HG03378 (cell line): ENCODE measurements at regions not wholly inside any gene's neighbourhood (a gene's known extent, or its start where the extent isn't known, plus 50 kb on each side); places are given as distances from the start of the nearest gene placed in this dataset.
"Not testable (repeated sequence)": the region's sequence is repeated elsewhere in the genome, so short reads cannot be mapped to it uniquely, and the experiment has no call there.

Experiments
- ATAC-seq: cut with Tn5 transposase; IDR thresholded peaks from one replicate; pipeline ENCODE4 v1.9.1; 2021; ENCODE audit warnings: mild to moderate bottlenecking, moderate library complexity; ENCODE audit not compliant: unreplicated experiment

DNA sequence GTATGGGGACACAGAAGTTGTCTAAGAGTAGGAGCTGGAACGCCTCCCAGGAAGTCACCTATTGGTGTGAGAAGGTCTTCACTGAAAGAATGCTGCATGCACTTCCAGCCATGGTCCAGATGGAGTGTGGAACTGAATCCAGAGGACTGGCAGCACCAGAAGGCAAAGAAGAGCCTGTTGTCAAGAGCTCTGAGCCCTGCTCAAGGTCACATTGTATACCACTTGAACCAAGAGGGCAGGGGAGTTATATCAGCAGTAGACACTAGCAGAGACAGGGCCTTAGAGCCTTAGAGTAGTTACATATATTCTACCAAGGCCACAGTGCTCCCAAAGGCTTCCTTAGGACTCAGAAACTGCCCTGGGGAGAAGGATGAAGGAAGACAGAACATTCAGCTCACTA is 130.8 kb upstream of the POC5 start:
- no peak for ATAC-seq

DNA sequence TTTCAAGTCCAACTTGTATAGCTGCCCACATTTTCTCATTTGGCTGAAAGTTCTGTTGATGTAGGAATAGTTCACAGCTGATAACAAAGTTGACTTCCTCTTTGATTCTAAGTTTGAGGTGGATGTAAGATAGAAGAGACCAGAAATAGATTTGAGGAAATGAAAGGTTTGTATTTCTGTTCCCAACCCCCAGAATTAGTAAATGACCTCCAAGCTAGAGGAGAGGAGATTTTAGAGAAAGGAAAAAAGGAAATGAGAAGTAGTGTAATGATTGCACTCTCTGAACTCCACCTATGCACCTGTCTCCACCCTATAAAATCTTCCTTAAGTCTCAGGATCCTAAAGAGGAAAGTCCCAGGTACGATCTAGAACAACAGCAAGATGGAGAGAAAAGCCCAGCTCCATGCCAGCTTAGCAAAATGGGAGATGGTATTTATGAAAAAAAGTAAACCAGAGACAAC is 130.4 kb upstream of the POC5 start:
- ATAC-seq = peak; percentile 95

DNA sequence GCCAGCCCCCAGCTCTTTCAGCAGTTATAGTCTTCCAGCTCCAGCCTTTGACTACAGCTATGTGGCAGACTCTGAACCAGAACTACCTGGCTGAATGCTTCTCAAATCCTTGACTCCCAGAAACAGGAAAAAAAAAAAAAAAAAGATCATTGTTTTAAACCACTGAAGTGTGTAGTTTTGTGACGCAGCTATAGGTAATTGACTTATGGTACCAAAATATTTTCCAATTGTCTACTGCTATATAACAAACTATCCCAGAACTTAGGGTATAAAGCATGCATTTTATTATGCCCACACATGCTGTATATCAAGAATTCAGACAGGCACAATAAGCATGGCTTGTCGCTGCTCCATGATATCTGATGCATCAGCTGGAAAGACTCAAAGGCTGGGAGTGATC is 127.1 kb upstream of the POC5 start:
- ATAC-seq = no peak

DNA sequence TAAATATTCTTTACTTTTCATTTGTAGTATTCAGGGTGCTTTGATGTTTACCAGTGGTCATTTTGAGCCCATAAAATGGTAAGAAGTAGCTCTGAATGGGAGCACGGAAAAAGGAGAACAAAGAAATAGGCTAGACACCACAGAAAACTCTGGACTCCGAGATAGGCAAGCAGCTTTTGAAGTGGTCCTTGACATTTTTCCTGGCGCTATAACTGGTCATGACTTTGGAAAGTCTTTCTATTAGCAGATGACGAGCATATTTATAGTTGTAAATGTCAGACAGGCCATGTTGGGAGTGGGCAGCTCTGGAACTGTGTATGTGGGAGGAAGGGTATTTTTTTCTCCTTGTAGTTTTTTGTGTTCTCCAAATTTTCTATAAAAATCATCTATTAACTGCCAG is 126.1 kb upstream of the POC5 start:
- no peak for ATAC-seq

DNA sequence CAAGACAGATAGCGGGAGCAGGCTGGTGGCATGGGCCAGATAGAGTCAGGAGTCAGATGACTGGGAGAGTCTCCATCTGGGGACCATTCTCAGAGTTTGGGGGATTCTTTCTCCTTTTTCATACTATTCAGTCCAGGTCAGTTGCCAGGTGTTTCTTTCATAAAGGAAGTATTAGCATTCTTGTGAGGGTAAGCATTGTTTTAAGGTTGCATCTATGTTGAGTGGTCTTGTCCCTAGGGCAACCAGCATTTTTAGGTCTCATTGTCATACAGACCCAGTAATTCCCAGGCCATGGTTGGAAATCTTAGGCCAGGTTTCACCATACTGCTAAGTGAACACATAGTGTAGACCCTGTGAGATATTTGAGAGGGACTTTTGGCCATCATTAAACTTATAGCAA is 122.3 kb upstream of the POC5 start:
- ATAC-seq = no peak

DNA sequence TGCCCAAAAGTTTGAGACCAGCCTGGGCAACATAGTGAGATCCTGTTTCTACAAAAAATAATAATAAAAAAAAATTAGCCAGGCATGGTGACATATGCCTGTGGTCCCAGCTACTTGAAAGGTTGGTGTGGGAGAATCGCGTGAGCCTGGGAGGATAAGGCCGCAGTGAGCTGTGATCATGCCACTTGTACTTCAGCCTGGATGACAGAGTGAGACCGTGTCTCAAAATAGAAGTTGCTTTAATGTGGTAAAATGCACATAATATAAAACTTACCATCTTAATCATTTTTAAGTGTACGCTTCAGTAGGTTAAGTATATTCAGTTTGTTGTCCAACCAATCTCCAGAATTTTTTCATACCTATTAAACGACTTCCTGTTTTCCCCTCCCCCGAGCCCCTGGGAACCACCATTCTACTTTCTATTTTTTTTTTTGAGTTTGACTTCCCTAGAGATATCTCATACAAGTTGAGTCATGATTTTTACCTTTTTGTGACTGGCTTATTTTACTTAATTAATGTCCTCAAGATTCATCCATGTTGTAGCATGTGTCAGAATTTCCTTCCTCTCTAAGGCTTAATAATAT is 120.1 kb upstream of the POC5 start:
- no peak for ATAC-seq

DNA sequence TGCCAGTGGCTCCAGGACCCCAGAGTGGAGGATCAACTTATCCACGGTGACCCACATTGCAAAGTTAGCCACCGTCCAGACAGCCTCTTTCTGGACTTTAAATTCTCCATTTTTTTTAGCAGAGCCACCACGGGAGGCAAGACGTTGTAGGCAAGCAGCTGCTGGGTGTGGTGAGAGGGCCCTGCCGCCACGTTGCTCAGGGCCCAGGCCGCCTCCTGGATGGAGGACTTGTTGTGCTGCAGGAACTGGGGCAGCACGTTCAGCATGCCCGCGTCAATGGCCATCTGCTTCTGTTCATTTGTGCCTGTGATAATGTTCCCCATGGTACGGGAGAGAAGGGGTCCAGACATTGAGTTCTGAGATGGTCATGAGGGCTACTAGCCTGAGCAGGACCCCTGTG is 114.3 kb upstream of the POC5 start:
- no peak for ATAC-seq

DNA sequence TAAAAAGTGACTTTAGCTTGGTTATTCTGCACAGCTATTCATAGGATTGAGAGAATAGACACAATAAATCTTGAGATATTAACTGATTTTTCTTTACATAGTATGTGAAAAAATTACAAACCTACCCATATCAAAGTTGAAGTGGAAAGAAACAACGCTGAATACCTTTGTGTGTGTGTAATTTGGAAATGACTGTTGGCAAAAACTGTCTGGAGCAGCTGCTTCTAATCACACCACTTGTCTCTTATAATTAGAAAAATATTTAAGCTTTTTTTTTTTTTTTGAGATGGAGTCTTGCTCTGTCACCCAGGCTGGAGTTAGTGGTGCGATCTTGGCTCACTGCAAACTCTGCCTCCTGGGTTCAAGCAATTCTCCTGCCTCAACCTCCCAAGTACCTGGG is 110.8 kb upstream of the POC5 start:
- no peak for ATAC-seq

DNA sequence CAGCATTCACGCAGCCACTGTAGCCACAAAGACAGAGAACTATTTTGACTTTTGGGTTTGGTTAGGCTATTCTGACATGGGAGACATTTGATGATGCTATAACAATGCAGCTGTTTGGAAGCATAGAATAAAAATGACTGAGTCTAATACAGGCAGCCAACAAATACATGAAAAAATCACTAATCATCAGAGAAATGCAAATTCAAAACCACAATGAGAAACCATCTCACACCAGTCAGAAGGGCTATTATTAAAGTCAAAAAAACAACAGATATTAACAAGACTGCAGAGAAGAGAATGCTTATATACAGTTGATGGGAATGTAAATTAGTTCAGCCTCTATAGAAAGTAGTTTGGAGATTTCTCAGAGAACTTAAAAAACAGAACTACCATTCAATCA is 107.1 kb upstream of the POC5 start:
- no peak for ATAC-seq

DNA sequence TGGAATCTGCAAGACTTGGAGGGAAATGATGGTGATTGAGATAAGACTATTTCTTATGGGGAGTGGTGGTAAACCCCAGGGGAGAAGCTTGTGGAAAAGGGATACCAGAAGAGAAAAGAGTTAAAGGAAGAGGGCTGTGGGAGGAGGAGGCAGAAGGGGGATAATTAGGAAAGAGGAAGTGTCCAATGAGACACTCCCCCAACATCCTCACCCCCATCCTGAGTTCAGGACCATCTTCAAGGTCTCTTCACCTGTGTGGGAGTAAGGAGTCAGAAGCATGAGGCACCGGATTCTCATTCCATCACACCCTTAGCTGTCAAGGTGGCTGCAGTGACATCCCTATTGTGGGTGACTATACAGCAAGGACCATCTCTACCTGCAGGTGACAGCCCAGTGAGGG is 106.6 kb upstream of the POC5 start:
- ATAC-seq = no peak

DNA sequence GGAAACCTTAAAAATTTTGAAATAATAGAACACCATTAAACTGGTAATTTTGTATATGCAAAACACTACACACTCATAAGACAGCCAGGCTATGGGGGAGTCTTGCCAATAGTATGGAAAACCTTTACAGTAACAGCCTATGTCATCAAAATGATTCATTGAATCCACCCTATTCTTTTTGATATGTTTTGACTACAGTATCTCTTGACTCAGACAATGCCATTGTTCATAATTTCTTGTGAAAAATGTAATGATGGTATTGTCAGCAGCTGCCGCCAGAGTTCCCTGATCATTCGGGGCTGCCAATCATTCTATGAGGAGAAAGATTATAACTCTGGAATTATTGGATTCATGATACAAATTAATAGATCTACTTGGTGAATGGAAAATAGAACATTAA is 101.4 kb upstream of the POC5 start:
- ATAC-seq = no peak

DNA sequence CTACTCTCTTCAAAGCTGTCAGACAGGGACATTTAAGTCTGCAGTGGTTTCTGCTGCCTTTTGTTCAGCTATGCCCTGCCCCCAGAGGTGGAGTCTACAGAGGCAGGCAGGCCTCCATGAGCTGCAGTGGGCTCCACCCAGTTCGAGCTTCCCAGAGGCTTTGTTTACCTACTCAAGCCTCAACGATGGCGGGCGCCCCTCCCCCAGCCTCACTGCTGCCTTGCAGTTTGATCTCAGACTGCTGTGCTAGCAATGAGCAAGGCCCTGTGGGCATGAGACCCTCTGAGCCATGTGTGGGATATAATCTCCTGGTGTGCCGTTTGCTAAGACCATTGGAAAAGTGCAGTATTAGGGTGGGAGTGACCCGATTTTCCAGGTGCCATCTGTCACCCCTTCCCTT is 82.5 kb upstream of the POC5 start:
- ATAC-seq = not testable (repeated sequence)

DNA sequence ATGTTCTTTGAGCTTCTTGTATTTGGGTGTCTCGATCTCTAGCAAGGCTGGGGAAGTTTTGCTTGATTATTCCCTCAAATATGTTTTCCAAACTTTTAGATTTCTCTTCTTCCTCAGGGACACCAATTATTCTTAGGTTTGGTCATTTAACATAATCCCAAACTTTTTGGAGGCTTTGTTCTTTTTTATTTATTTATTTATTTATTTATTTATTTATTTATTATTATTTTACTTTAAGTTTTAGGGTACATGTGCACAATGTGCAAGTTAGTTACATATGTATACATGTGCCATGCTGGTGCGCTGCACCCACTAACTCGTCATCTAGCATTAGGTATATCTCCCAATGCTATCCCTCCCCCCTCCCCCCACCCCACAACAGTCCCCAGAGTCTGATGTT is 52.1 kb upstream of the POC5 start:
- ATAC-seq = not testable (repeated sequence)
